ENCODE measurements at regions not wholly inside any gene's neighbourhood (a gene's known extent, or its start where the extent isn't known, plus 50 kb on each side); places are given as distances from the start of the nearest gene placed in this dataset.

DNA sequence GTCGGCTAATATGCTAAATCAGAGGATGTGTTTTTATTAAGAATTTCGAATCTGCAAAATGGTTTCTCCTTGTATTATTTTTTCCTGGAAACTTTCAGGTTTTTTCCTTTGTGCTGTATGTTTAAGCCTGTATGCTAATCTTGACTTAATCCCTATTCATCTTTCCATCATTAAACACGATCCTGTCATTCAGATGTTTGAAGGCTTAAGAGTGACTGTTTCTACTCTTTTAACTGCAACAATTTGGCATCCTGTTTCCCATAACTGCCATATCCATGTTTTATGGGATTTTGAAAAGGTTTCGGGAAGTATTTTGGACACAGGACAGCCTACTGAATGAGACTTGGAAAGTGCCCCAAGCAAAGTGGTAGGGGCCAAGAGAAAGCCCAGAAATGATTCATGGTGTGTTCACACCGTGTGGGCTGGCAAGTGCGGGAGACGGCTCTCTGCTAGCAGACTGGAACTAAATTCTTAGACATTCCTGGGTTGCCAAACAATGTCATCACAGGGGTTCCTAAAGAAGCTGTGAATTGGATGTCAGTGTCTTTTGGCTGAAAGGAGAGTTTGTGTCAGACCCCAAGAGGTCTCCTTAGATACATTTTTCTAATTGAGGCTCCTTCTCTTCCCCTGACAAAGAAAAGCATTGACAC, 125.4 kb upstream of the ADAMTS16 start:
- Mint-ChIP-seq H3K27me3 (no peaks in the 10 kb centered on the region), H3K4me1 (no peaks in the 10 kb centered on the region), H3K36me3 (no peaks in the 10 kb centered on the region), H3K9me3 (peaks cover 7% of the 10 kb centered on the region), H3K4me3 (no peak overlapping the region), H3K27ac (no peak overlapping the region)
- DNase-seq, result no peak
- CTCF ChIA-PET, result no interaction called here

DNA sequence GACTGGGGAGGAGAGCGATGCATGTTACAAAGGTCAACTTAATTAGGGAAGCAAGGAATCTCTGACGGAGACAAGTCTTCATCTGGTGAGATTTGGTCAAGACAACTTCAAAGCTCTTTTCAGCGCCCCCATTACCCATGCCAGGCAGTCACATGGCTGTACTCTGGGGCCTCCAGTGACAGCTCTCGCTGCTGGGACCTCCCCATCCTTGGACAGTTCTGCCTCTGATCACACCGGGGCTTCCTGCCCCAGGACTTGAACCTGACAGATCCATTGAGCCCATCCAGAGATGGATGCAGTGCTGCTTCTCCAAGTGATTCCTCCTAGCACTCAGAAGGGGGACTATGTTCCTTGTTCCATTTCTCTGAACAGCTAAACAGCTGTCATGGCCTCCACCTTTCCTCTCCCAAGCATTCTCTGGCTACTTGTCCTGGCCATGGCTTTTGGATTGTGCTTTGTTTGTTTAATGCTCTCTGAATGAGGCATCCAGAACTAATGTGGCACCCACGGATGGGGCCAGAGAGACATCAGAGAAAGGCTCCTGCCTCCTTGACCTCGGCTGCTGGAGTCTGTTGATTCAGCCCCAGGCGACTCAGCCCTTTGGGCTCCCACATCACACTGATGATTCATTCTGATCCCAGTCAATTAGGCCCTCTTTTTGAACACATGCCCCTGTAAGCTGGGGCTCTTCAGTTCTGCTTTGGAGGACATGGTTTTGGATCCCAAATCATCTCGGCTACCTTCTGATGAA, 122.1 kb upstream of the ADAMTS16 start:
- no peak overlapping the region for H3K4me3 Mint-ChIP-seq
- H3K4me1 Mint-ChIP-seq, result no peaks in the 10 kb centered on the region
- no peaks in the 10 kb centered on the region for H3K27me3 Mint-ChIP-seq
- CTCF ChIA-PET, result no interaction called here
- no peak for DNase-seq
- no peaks in the 10 kb centered on the region for H3K36me3 Mint-ChIP-seq
- H3K27ac Mint-ChIP-seq, result no peak overlapping the region
- peaks cover 5% of the 10 kb centered on the region for H3K9me3 Mint-ChIP-seq

DNA sequence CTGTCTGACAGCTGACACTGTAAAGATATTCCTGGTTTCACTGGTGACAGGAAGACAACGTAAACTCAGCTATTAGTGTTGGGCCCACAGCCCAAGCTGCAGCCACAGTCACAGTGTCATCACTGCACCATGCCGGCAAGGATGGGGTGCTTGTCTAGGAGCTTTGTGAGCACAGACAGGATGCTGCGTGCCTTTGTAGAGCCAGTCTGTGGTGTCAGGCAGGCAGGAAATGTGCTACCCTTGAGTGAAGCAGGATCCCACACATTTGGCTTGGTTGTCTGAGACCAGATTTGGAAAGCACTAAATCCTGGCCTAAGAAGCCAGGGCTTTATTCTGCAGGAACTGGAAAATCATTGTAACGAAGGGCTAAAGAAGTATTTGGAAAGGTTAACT, 121.6 kb upstream of the ADAMTS16 start:
- H3K36me3 Mint-ChIP-seq, result no peaks in the 10 kb centered on the region
- no peaks in the 10 kb centered on the region for H3K4me1 Mint-ChIP-seq
- peaks cover 5% of the 10 kb centered on the region for H3K9me3 Mint-ChIP-seq
- H3K27me3 Mint-ChIP-seq, result no peaks in the 10 kb centered on the region
- CTCF ChIA-PET, result no interaction called here
- no peak overlapping the region for H3K4me3 Mint-ChIP-seq
- no peak for DNase-seq
- no peak overlapping the region for H3K27ac Mint-ChIP-seq

DNA sequence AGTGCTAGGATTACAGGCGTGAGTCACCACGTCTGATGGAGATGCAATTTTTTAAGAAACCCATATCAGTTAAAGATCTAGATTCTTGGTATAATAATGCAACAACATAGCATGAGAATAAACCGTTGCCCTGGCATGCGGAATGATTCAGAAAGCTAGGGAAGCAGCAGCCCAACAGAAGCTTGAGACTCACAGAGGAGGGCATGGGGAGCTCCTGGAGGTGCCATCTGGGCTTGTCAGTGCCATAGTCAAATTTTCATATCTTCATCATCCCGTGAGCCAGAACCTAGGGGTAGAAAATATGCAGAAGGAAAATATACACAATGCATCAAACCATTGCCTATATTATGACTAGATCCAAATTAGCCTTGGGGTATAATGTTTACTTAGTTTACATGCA, 118.7 kb upstream of the ADAMTS16 start:
- H3K4me3 Mint-ChIP-seq, result no peak overlapping the region
- CTCF ChIA-PET, result no interaction called here

DNA sequence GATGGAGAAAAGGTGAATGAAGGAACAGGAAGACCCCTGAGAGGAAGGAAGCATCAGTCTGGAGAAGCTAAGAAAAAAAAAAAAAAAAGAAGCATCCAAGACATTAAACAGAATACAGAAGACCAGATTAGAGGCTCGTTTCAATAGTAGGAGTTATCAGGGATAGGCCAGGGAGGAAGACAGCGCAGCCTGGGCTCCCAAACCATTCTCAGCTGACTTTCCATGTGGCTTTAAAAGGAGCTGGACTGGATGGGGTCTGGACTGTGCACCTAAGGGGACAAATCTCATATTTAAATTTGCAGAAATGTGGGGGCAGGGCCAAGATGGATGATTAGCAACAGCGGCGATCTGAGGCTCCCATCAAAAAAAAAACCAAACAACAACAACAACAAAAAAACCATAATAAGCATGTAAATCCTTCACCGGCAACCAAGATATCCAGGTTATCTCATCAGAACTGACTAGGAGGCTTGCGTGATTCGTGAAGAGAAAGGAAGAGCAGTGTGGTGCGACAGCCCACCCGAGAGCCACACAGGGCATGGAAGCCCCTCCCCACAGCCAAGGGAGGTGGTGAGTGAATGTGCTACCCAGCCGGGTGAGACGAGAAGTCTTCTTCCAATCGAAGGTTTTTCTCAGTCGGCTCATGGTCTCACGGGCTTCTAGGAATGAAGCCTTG, 114.9 kb upstream of the ADAMTS16 start:
- no peak overlapping the region for H3K4me3 Mint-ChIP-seq
- CTCF ChIA-PET, result no interaction called here

More for the DNA sequence above, 118.7 kb upstream of the ADAMTS16 start:
- Mint-ChIP-seq H3K9me3 (peaks cover 12% of the 10 kb centered on the region), H3K27me3 (no peaks in the 10 kb centered on the region), H3K36me3 (no peaks in the 10 kb centered on the region), H3K27ac (no peak overlapping the region), H3K4me1 (peaks cover 2% of the 10 kb centered on the region)
- no peak for DNase-seq

DNA sequence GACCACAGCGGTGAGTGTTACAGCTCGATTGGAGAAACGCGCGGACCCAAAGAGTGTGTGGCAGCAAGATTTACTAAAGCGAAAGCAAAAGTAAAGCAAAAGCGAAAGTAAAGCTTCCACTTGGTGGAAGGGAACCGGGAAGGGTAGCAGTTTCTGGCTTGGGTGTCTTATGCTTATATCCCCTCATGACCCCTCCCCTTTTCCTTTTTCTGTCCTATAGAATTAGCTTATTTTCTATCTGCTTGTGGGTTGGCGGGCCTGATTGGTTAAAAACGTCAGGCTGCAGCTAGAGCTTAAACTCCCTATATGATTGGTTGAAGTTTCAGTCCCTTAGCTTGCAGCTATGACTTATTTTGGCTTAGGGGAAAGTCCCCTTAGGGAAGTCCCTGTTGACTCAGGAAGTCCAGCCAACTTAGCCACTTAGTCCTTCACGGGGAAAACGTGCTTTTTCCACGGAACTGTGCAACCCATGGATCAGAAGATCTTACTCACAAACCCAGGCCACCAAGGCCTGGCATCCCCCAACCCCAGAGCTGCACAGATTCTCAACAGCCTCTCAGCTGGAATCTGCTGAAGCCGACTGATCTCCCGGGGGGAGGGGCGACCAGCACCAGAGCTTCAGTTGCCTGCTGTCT, 114.2 kb upstream of the ADAMTS16 start:
- Mint-ChIP-seq H3K4me3 (no peak overlapping the region), H3K4me1 (peaks cover 2% of the 10 kb centered on the region), H3K27me3 (no peaks in the 10 kb centered on the region), H3K27ac (no peak overlapping the region), H3K9me3 (peaks cover 7% of the 10 kb centered on the region), H3K36me3 (no peaks in the 10 kb centered on the region)
- no peak for DNase-seq
- CTCF ChIA-PET, result no interaction called here

More for the DNA sequence above, 114.9 kb upstream of the ADAMTS16 start:
- Mint-ChIP-seq H3K36me3 (no peaks in the 10 kb centered on the region), H3K27me3 (no peaks in the 10 kb centered on the region), H3K9me3 (peaks cover 7% of the 10 kb centered on the region), H3K4me1 (peaks cover 2% of the 10 kb centered on the region), H3K27ac (no peak overlapping the region)
- no peak for DNase-seq

DNA sequence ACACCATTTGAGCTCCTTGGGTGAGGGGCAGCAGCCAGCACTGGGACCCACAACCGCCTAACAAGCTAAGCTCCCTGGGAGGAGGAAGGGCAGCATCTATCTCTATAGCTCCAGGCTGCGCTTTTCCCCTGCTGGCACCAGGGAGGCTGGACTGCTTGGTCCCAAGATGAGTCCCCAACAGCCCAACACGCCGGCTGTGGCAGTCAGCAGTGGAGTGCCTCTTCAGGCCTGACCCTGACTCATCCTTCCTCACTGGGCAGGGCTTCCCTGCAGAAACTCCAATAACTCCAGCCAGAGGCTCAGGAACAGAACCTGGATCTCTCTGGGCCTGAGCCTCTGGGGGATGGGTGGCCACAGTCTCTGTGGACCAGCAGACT, 113.7 kb upstream of the ADAMTS16 start:
- H3K9me3 Mint-ChIP-seq, result peaks cover 7% of the 10 kb centered on the region
- H3K27ac Mint-ChIP-seq, result no peak overlapping the region
- H3K4me3 Mint-ChIP-seq, result no peak overlapping the region
- H3K27me3 Mint-ChIP-seq, result no peaks in the 10 kb centered on the region
- CTCF ChIA-PET, result no interaction called here
- peaks cover 2% of the 10 kb centered on the region for H3K4me1 Mint-ChIP-seq
- DNase-seq, result no peak
- H3K36me3 Mint-ChIP-seq, result no peaks in the 10 kb centered on the region

DNA sequence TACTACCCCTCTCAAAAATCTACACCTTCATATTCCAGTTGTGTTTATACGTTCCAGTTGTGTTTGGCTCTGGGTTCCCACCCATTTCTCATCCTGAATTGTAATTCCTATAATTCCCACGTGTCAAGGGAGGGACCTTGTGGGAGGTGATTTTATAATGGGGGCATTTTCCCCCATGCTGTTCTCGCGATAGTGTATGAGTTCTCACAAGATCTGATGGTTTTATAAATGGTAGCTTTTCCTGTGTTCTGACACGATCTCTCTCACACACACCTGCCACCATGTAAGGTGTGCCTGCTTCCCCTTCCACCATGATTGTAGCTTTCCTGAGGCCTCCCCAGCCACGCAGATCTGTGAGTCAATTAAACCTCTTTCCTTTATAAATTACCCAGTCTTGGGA, 108.5 kb upstream of the ADAMTS16 start:
- no peak overlapping the region for H3K4me3 Mint-ChIP-seq
- CTCF ChIA-PET, result no interaction called here
- no peaks in the 10 kb centered on the region for H3K36me3 Mint-ChIP-seq
- no peak for DNase-seq
- no peaks in the 10 kb centered on the region for H3K9me3 Mint-ChIP-seq
- H3K4me1 Mint-ChIP-seq, result no peaks in the 10 kb centered on the region
- no peaks in the 10 kb centered on the region for H3K27me3 Mint-ChIP-seq
- H3K27ac Mint-ChIP-seq, result no peak overlapping the region

DNA sequence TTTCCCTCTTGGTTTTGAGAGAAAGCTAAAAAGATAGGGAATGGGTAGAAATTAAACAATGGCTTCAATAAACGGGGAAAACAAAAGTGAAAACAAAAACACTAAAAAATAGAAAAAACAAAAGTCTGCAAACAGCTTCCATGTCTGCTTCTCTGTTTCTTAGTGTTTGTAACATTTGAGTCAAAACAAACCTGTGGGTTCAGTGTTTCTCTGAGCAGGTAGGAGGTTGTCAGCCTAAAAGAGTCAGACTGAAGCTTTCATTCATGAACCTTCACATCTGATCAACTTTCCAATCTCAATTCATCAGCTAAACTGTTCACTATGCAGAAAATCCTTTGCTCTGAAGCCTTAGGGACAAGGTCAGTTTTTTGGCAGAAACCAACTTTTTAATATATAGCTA, 102.5 kb upstream of the ADAMTS16 start:
- no peak for DNase-seq
- Mint-ChIP-seq H3K27me3 (no peaks in the 10 kb centered on the region), H3K9me3 (peaks cover 3% of the 10 kb centered on the region), H3K27ac (no peak overlapping the region), H3K4me3 (no peak overlapping the region), H3K36me3 (no peaks in the 10 kb centered on the region), H3K4me1 (no peaks in the 10 kb centered on the region)
- CTCF ChIA-PET, result no interaction called here

DNA sequence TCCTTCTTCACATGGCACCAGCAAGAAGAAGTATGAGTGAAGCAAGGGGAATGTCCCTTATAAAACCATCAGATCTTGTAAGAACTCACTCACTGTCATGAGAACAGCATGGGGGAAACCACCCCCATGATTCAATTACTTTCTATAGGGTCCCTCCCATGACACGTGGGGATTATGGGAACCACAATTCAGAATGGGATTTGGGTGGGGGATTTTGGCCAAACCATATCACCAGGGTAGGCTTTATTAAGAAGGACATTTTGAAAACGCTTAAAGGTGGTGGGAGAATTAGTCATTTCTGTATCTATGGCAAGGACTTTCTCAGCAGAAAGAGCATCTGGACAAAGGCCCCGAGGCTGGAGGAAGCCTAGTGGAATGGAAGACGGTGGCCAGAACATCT, 100.2 kb upstream of the ADAMTS16 start:
- H3K36me3 Mint-ChIP-seq, result no peaks in the 10 kb centered on the region
- no peaks in the 10 kb centered on the region for H3K27me3 Mint-ChIP-seq
- H3K4me1 Mint-ChIP-seq, result no peaks in the 10 kb centered on the region
- H3K27ac Mint-ChIP-seq, result no peak overlapping the region
- no peak for DNase-seq
- H3K9me3 Mint-ChIP-seq, result peaks cover 3% of the 10 kb centered on the region
- CTCF ChIA-PET, result no interaction called here
- H3K4me3 Mint-ChIP-seq, result no peak overlapping the region

DNA sequence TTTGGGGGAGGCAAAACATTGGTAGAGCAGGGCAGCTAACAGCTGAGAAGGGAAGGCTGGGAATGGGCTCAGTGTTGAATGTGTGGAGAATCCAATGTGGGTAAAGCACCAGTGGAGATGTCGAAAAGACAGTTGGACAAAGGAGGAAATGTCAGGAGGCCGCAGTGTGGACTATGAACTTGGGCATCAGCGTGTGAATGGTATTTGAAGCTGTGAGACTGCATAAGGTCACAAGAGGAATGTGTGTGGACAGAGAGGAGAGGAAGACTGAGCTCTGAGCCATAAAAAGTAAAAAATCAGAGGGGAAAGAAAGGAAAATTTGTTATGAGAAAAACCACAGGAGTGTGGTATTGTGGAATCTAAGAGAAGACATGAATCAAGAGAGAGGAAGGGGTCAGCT, 99.4 kb upstream of the ADAMTS16 start:
- Mint-ChIP-seq H3K4me3 (no peak overlapping the region), H3K36me3 (no peaks in the 10 kb centered on the region), H3K9me3 (peaks cover 3% of the 10 kb centered on the region), H3K4me1 (no peaks in the 10 kb centered on the region), H3K27ac (no peak overlapping the region), H3K27me3 (no peaks in the 10 kb centered on the region)
- DNase-seq, result no peak
- CTCF ChIA-PET, result no interaction called here

DNA sequence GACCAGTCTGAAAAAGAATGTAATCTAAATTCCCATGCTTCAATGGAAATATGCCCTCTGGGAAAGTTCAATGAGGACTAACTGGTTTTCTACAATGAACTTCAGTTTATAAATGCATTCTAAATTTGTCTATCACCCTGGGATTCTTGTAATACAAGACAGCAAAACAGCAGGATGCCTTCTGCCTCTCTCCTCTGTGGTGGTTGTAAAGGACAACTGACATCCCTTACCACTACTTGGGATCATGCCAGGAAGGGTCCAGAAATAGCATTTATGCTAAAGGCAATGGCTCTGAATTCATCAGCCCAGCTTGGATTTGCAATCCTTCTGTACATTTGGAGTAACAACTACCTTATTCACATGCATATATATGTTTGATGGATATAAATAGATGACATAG, 97.3 kb upstream of the ADAMTS16 start:
- DNase-seq, result no peak
- Mint-ChIP-seq H3K36me3 (no peaks in the 10 kb centered on the region), H3K4me1 (no peaks in the 10 kb centered on the region), H3K9me3 (peaks cover 3% of the 10 kb centered on the region), H3K4me3 (no peak overlapping the region), H3K27ac (no peak overlapping the region), H3K27me3 (no peaks in the 10 kb centered on the region)
- CTCF ChIA-PET, result no interaction called here

DNA sequence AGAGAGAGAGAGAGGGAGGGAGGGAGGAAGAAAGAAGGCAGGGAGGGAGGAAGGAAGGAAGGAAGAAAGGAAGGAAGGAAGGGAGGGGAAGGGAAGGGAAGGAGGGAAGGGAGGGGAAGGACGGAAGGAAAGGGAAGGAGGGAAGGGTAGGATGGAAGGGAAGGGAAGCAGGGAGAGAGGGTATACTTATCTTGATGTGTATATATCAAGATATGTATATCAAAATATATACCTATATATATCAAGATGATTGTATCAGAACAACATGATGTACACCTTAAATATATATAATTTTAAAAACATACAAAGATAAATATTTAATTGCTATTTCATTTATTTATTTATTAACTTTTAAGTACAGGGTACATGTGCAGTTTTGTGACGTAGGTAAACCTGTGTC, 96.8 kb upstream of the ADAMTS16 start:
- no peak for DNase-seq
- no peaks in the 10 kb centered on the region for H3K36me3 Mint-ChIP-seq
- CTCF ChIA-PET, result no interaction called here
- no peak overlapping the region for H3K27ac Mint-ChIP-seq
- no peaks in the 10 kb centered on the region for H3K27me3 Mint-ChIP-seq
- peaks cover 3% of the 10 kb centered on the region for H3K9me3 Mint-ChIP-seq
- H3K4me1 Mint-ChIP-seq, result no peaks in the 10 kb centered on the region
- no peak overlapping the region for H3K4me3 Mint-ChIP-seq

DNA sequence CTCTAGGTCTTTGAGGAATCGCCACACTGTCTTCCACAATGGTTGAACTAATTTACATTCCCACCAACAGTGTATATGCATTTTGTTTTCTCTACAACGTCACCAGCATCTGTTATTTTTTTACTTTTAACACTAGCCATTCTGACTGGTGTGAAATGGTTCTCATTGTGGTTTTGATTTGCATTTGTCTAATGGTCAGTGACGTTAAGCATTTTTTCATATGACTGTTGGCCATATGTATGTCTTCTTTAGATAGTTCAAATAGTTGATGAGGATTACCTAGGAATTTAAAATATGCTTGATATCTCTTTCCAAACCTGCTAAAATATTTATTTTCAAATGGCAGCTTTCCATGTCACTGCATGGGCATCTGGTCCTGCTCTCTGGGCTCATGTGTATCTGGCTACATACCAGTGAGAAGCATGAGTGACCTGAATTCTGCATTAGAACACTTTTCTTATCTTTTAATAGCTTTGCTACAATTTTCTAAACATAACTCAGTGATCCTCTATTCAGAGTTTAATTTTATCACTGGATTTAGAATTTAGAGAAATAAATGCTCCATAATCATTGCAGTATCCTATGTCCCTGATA, 95.8 kb upstream of the ADAMTS16 start:
- Mint-ChIP-seq H3K4me3 (no peak overlapping the region), H3K4me1 (no peaks in the 10 kb centered on the region), H3K27ac (no peak overlapping the region), H3K9me3 (peaks cover 4% of the 10 kb centered on the region), H3K36me3 (no peaks in the 10 kb centered on the region), H3K27me3 (no peaks in the 10 kb centered on the region)
- CTCF ChIA-PET, result no interaction called here
- DNase-seq, result no peak

All from activated naive CD4-positive, alpha-beta T cell treated with anti-CD3 and anti-CD28 coated beads, Interleukin-2, amount 10 ng/mL, durations not matched to agents 7 days and 5 days (primary cell).